Smooth muscle cell of the brain vasculature (primary cell): ENCODE measurements at regions not wholly inside any gene's neighbourhood (a gene's known extent, or its start where the extent isn't known, plus 50 kb on each side); places are given as distances from the start of the nearest gene placed in this dataset.
"Not testable (repeated sequence)": the region's sequence is repeated elsewhere in the genome, so short reads cannot be mapped to it uniquely, and the experiment has no call there.

ENCODE experiments used
- DNase-seq: peaks from one replicate; pipeline ENCODE4 v3.0.0-alpha.2; 2012; ENCODE audit warnings: low read depth, low spot score

- no peak for DNase-seq
Observed at GRCh38 chr5:87785554-87786335, 373.0 kb upstream of the CCNH start.

- no peak for DNase-seq
Observed at GRCh38 chr5:87784879-87785495, 372.3 kb upstream of the CCNH start.

- DNase-seq = no peak
Observed at GRCh38 chr5:87784311-87784710, 371.6 kb upstream of the CCNH start.

GRCh38 chr5:87782916-87783315 lies 370.2 kb upstream of the CCNH start:
- DNase-seq = no peak

GRCh38 chr5:87781976-87782375 lies 369.2 kb upstream of the CCNH start:
- no peak for DNase-seq

GRCh38 chr5:87780831-87781760 lies 368.4 kb upstream of the CCNH start:
- peak; percentile 71 for DNase-seq

- DNase-seq = no peak
Observed at GRCh38 chr5:87778876-87779275, 366.1 kb upstream of the CCNH start.

- no peak for DNase-seq
Observed at GRCh38 chr5:87777877-87778276, 365.1 kb upstream of the CCNH start.

- no peak for DNase-seq
Observed at GRCh38 chr5:87776785-87777184, 364.1 kb upstream of the CCNH start.

- not testable (repeated sequence) for DNase-seq
Observed at GRCh38 chr5:87776302-87776701, 363.6 kb upstream of the CCNH start.

GRCh38 chr5:87775228-87775627 lies 362.5 kb upstream of the CCNH start:
- no peak for DNase-seq

- no peak for DNase-seq
Observed at GRCh38 chr5:87774804-87775203, 362.1 kb upstream of the CCNH start.

- DNase-seq = no peak
Observed at GRCh38 chr5:87770601-87771121, 357.9 kb upstream of the CCNH start.

GRCh38 chr5:87770016-87770570 lies 357.4 kb upstream of the CCNH start:
- DNase-seq = no peak

GRCh38 chr5:87769157-87769556 lies 356.4 kb upstream of the CCNH start:
- DNase-seq = no peak

- no peak for DNase-seq
Observed at GRCh38 chr5:87768190-87768589, 355.5 kb upstream of the CCNH start.

GRCh38 chr5:87765009-87765408 lies 352.3 kb upstream of the CCNH start:
- no peak for DNase-seq

GRCh38 chr5:87762631-87763030 lies 349.9 kb upstream of the CCNH start:
- no peak for DNase-seq

GRCh38 chr5:87756951-87757350 lies 344.2 kb upstream of the CCNH start:
- DNase-seq = no peak

GRCh38 chr5:87755360-87755759 lies 342.6 kb upstream of the CCNH start:
- no peak for DNase-seq

- DNase-seq = no peak
Observed at GRCh38 chr5:87754009-87754757, 341.5 kb upstream of the CCNH start.
